ENCODE measurements at regions not wholly inside any gene's neighbourhood (a gene's known extent, or its start where the extent isn't known, plus 50 kb on each side); places are given as distances from the start of the nearest gene placed in this dataset.

DNA sequence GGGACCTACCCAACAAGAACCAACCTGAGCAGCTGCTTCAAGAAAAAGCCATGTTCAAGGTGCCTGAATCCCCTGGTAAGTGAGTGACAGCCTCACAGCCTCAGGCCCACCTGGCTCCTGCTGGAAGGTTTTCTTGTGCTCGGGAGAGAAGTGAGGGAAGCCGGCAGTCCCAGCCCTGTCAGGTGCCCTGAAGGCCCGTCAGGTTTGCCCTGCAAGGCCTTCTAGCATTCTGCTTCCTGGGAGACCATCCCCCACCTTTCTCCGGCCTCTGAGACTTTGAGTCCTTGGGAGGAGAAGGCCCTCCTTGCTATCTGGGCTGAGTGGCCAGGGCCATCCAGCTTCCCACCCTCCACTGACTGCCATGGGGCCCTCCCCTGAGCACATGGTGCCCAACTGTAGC, 166.7 kb upstream of the ZNF267 start:
- TF ChIP-seq, protein P1, sequence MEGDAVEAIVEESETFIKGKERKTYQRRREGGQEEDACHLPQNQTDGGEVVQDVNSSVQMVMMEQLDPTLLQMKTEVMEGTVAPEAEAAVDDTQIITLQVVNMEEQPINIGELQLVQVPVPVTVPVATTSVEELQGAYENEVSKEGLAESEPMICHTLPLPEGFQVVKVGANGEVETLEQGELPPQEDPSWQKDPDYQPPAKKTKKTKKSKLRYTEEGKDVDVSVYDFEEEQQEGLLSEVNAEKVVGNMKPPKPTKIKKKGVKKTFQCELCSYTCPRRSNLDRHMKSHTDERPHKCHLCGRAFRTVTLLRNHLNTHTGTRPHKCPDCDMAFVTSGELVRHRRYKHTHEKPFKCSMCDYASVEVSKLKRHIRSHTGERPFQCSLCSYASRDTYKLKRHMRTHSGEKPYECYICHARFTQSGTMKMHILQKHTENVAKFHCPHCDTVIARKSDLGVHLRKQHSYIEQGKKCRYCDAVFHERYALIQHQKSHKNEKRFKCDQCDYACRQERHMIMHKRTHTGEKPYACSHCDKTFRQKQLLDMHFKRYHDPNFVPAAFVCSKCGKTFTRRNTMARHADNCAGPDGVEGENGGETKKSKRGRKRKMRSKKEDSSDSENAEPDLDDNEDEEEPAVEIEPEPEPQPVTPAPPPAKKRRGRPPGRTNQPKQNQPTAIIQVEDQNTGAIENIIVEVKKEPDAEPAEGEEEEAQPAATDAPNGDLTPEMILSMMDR (IDR thresholded peaks at IDR 0.05; ENCODE audit: low read depth, low read length, missing control alignments) = no peak
- in situ Hi-C loops (cut with HindIII; ENCODE audit: low sequenced_read_pairs) = no loop called here
- no peak overlapping the region for H3K4me3 ChIP-seq (ENCODE audit: low read depth, low read length)
- DNase-seq (ENCODE audit: low read depth) = no peak

DNA sequence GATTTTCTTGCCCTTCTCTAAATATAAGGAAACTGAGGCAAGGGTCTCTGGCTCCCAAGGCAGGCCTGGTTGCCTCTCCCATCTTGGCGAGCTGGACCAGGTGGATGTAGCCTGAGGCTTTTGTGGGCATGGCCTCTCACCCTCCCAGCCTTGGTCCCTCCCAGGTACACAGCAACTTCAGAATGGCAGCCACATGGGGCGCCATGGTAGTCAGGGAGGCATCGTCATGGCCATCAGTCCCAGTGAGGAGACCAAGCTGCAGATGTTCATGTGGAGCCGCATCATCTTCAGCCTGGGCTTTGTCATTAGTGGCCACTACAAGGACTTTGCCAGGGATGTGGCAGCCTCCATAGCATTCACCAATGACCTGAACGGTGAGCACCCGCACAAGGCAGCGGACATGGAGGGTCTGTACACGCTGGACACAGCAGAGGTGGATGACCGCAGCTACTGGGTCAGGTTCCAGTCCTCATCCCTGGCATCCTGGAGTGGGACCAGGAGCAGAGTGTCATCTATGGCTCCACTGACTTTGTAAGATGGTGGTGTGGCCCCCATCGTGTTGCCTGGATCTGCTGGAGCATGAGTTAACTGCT, 165.8 kb upstream of the ZNF267 start:
- in situ Hi-C loops (cut with HindIII; ENCODE audit: low sequenced_read_pairs) = no loop called here
- no peak overlapping the region for H3K4me3 ChIP-seq (ENCODE audit: low read depth, low read length)
- TF ChIP-seq, protein P1 (IDR thresholded peaks at IDR 0.05; ENCODE audit: low read depth, low read length, missing control alignments) = no peak
- no peak for DNase-seq (ENCODE audit: low read depth)

DNA sequence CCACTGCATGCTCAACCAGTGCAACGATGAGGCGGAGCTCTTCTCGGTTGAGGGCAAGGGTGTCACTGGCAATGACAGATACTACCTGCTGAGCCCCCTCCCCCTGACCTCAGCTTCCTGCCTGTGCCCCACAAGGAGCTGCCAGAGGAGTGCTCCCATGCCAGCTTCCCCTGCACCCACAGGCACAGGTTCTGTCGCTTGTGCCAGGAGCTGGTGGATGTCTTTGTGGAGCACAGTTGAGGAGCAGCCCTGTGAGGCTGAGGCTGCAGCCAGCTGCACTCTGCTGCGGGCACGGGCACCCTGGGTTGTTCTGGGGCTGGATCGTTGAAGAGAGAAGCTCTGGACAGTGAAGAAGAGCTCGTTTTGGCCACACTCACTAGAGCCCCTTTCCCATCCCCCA, 165.3 kb upstream of the ZNF267 start:
- TF ChIP-seq, protein P1 (IDR thresholded peaks at IDR 0.05; ENCODE audit: low read depth, low read length, missing control alignments) = no peak
- in situ Hi-C loops (cut with HindIII; ENCODE audit: low sequenced_read_pairs) = no loop called here
- H3K4me3 ChIP-seq (ENCODE audit: low read depth, low read length) = no peak overlapping the region
- DNase-seq (ENCODE audit: low read depth) = no peak

DNA sequence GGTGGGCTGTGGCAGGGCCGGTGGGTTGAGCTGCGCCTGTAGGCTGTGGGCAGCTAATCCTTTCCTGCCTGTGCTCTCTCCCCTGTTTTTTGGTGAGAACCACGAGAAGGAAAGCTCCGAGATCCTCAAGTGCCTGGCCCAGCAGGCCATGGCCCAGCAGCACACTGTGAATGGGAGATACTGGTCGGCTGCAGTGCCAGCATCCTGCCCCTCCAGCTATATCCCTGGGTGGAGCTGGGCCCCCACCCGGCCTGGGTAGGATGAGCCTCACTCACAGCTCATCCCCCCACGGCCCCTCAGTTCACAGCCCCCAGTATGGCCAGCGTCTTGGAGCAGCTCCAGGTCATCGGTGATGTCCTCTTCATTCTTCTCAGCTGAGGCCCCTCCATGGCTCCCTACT, 164.4 kb upstream of the ZNF267 start:
- no peak for DNase-seq (ENCODE audit: low read depth)
- TF ChIP-seq, protein P1 (IDR thresholded peaks at IDR 0.05; ENCODE audit: low read depth, low read length, missing control alignments) = no peak
- in situ Hi-C loops (cut with HindIII; ENCODE audit: low sequenced_read_pairs) = no loop called here

DNA sequence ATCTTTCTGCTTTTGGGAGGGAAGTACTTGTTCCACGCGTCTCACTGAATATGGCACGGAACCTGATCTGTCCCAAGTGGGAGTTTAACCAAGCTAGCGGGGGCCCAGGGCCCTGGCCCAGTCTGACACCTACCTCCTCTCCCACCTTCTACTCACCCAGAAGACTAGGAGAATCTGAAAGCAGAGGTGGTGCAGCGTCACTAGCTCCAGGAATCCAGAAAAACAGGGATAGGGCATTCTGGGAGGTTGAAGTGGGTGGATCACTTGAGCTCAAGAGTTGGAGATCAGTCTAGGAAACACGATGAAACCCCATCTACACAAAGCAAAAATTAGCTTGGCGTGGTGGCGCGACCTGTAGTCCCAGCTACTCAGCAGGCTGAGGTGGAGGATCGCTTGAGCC, 163.5 kb upstream of the ZNF267 start:
- H3K4me3 ChIP-seq (ENCODE audit: low read depth, low read length) = no peak overlapping the region
- no peak for DNase-seq (ENCODE audit: low read depth)
- in situ Hi-C loops (cut with HindIII; ENCODE audit: low sequenced_read_pairs) = no loop called here
- TF ChIP-seq, protein P1 (IDR thresholded peaks at IDR 0.05; ENCODE audit: low read depth, low read length, missing control alignments) = no peak

More for the DNA sequence above, 164.4 kb upstream of the ZNF267 start:
- no peak overlapping the region for H3K4me3 ChIP-seq (ENCODE audit: low read depth, low read length)

DNA sequence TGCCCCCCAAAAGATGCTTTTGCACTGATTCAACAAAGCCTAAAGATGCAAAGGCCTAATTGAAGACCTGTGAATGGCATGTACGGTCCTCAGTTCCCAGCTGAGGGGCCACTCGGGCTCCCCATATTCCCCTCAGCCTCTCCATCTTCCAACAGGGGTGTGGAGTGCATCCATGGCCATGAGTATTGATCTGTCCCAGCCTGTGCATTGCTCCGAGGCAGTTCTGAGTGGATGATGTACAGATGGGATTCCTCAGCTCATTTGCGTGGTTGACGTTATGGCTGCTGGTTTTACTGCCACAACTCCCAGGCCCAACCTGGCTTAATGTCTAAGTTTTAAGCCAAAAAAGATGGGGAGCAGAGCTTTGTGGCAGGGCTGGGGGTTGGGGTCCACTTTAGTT, 162.7 kb upstream of the ZNF267 start:
- no peak overlapping the region for H3K4me3 ChIP-seq (ENCODE audit: low read depth, low read length)
- in situ Hi-C loops (cut with HindIII; ENCODE audit: low sequenced_read_pairs) = no loop called here
- DNase-seq (ENCODE audit: low read depth) = no peak
- TF ChIP-seq, protein P1 (IDR thresholded peaks at IDR 0.05; ENCODE audit: low read depth, low read length, missing control alignments) = no peak
